ENCODE measurements at regions not wholly inside any gene's neighbourhood (a gene's known extent, or its start where the extent isn't known, plus 50 kb on each side); places are given as distances from the start of the nearest gene placed in this dataset.
"Not testable (repeated sequence)": the region's sequence is repeated elsewhere in the genome, so short reads cannot be mapped to it uniquely, and the experiment has no call there.

DNA sequence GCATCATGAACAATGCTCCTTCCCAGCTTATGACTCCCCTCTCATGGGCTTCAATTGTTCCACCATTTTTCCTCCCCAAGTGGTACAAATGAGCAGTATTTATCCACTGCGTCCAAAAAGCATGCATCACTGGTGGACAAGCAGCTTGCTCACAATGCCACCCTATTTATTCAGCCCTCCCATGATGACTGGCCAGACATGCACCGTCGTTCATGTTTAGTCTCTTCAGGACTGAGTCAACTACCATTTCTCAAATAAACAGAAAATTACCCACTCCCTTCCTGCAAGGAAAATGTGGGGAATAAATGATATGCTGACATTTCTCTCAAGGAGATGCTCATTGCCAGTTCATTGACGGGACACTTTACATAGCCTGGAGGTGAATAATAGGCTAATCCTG is 300.4 kb downstream of the C6orf118 start:
- DNase-seq (ENCODE audit: low spot score): no peak

DNA sequence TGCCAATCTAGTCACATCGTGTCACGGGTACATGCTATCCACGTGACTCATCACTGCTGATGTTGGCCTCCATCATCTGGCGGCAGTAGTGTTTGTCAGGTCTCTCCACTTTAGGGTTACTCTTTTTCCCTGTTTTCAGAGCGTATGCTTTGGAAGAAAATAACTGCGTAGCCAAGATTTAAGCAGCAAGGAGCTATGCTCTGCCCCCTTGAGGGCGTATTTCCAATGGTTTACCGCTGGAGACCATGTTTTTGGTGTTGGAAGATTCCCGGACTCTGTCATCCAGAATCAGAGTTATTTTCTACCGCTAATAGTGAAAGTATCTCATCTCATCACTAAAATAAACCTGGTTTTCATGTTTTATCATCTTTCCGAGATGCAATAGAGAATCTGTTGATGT is 306.5 kb downstream of the C6orf118 start:
- DNase-seq (ENCODE audit: low spot score): no peak

GRCh38 chr6:165002358-165002757 is 307.0 kb downstream of the C6orf118 start:
- DNase-seq (ENCODE audit: low spot score): no peak

DNA sequence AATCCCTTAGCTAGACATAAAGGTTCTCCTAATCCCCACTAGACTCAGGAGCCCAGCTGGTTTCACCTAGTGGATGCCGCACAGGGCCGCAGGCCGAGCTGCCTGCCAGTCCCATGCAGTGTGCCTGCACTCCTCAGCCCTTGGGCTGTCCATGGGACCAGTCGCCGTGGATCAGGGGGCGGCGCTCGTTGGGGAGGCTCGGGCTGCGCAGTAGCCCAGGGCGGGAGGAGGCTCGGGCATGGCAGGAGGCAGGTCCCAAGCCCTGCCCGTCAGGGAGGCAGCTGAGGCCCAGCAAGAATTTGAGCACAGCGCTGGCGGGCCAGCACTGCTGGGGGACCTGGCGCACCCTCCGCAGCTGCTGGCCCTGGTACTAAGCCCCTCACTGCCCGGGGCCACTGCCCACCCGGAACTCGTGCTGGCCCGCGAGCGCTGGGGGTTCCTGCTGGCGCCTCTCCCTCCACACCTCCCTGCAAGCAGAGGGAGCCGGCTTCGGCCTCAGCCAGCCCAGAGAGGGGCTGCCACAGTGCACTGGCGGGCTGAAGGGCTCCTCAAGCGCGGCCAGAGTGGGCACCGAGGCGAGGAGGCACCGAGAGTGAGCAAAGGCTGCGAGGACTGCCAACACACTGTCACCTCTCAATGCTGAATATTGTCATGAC is 307.8 kb downstream of the C6orf118 start:
- DNase-seq (ENCODE audit: low spot score): no peak

DNA sequence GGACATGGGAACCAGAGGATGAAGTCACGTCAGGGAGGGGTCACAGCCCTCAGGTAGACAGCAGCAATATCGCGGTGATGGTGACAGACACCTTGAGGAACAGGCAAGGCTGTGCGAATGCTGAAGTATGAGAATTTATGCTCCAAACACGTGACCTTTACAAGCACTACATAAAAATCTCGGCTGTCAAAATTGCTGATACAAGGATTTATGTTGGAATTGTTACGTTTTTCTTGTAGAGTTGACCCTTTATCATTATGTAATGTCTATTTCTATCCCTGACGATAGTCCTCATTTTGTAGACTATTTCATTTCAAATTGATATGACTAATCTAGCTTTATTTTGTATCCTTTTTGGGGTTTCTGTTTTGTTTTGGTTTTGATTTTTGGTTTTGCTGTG is 311.1 kb downstream of the C6orf118 start:
- DNase-seq (ENCODE audit: low spot score): no peak

DNA sequence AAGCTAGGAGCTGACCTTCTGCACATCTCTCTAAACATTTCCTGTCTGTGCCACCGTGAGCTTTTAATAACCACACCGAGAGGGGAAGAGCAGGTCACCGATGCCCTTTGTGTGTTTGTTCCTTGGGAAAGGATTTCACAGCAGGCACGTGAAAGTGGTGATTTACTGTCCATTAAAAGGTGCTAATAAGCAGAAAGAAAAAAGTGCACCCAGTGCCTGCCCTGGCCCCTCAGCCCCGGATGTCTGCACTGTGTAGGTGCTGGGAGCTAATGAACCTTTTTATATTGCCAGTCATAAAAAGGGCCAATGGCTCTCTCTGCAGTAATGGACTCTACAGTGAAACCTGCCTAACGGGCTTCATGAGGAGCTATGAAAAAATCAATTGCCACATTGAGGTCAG is 312.6 kb downstream of the C6orf118 start:
- DNase-seq (ENCODE audit: low spot score): no peak

- no peak for DNase-seq (ENCODE audit: low spot score)
Measured at GRCh38 chr6:164991573-164991972, 317.8 kb downstream of the C6orf118 start.

DNA sequence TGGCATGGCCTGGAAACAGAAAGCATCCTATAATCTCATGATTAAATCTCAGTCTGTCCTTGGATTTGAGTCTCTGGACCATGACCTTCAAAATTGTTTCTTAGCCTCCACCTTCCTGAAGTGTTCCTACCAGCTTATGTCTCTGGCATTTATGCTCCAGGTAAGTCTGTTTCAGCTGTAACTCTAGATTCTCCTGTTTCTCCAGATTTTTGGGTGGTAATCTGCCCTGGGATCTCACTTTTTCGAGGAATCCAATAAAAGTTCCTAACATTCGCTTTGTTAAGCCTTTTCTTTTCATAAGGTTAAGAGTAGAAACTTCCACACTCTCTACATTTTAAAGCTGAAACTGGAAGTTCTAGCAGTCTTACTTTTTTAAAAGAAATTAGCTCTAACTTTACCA is 318.5 kb downstream of the C6orf118 start:
- DNase-seq (ENCODE audit: low spot score): no peak

GRCh38 chr6:164982389-164982788 is 327.0 kb downstream of the C6orf118 start:
- DNase-seq (ENCODE audit: low spot score): no peak

GRCh38 chr6:164967102-164967501 is 342.3 kb downstream of the C6orf118 start:
- DNase-seq (ENCODE audit: low spot score): no peak

DNA sequence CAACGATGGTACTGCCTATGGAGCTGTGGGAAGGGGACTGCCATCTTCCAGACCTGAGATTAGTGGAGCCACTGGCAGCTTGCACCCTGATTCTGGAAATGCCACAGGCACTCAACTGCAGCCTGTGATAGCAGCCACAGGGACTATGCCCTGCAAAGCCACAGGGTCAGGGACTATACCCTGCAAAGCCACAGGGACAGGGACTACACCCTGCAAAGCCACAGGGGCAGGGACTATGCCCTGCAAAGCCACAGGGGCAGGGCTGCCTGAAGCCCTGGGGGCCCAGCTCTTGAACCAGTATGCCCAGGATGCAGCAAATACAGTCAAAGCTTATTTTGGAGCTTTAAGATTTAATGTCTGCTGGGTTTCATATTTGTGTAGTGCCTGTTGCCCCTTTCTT is 346.6 kb downstream of the C6orf118 start:
- DNase-seq (ENCODE audit: low spot score): no peak

- DNase-seq (ENCODE audit: low spot score): no peak
Measured at GRCh38 chr6:164947164-164947563, 362.2 kb downstream of the C6orf118 start.

DNA sequence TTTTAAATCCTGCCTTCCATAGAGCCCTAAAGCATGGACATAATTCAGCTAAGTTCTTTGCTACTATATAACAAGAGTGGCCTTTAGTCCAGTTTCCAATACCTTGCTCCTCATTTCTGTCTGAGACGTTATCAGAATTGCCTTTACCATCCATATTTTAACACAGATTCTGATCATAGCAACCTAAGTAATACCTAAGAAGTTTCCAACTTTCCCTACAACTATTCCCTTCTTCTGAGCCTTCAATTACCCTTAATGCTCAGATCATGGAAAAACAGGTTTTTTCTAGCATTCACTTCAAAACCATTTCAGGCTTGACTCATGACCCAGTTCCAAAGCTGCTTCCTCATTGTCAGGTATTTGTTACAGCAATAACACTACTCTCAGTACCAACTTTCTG is 367.1 kb downstream of the C6orf118 start:
- DNase-seq (ENCODE audit: low spot score): no peak

DNA sequence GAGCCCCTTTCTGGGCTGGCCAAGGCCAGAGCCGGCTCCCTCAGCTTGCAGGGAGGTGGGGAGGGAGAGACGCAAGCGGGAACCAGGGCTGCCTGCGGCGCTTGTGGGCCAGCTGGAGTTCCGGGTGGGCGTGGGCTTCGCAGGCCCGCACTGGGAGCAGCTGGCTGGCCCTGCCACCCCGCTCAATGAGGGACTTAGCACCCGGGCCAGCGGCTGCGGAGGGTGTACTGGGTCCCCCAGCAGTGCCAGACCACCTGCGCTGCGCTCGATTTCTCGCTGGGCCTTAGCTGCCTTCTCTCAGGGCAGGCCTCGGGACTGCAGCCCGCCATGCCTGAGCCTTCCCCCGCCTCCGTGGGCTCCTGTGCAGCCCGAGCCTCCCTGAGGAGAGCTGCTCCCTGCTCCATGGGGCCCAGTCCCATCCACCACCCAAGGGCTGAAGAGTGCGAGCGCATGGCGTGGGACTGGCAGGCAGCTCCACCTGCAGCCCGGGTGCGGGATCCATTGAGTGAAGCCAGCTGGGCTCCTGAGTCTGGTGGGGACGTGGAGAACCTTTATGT is 376.1 kb downstream of the C6orf118 start:
- not testable (repeated sequence) for DNase-seq (ENCODE audit: low spot score)

- no peak for DNase-seq (ENCODE audit: low spot score)
Measured at GRCh38 chr6:164929408-164929977, 379.9 kb downstream of the C6orf118 start.

DNA sequence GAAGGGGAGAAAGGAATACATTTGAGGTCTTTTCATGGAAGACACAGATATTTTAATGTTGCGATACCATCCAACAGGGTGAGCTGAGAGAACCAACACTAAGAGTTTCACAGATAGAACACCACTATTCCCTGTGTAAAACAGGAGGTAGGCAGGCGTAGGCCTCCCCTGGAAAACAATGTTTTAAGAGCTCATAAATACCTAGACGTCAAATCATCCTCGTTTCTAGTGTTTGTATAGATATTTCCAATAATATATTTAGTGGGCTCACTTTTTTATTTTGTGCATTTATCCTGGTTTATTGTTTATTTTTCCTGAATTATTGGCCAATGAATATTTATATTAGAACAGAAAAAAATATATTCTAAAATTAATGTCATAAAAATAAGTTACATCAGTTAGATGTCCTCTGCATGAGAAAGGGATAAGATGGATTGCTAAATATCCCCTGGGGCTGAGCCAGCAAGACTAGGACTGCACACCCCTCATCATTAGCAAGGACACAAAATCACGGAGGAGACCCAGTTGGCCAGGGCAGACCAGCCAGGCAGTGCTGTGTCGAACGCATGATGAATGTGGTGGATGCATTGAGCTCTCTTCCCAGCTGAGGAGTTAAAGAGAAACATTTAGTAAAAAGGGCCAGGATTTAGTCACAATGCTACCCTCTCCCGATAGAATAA is 380.5 kb downstream of the C6orf118 start:
- DNase-seq (ENCODE audit: low spot score): no peak

DNA sequence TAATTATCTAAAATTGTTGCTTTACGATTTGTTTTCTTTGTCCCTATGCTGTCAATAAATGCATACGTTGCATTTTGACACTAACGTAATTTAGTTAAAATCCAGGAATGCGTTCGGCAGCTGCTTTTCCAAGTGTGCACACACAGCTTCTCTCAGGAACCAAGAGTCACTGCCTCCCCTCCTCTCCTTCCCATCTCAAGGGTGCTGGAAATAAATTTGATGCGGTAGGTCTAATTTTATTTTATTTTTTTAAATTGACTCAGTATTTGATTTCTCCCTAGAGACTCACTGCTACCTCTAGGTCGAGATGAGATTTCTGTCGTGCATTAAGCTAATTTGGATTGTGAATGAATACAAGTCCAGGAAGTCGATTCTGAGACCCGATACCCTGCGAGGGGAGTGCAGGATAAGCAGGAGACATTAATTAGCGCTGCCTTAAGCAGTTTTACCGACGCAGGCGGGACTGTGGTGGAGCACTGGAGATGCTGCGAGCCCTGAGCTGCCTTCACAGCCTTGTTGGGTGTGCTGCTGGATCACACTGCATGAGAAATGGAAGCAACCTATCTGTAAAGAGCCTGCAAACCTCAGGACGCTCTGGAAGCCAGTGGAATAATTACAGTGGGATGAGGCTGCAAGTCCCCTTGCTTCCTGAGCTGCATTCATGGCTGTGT is 381.2 kb downstream of the C6orf118 start:
- DNase-seq (ENCODE audit: low spot score): no peak

DNA sequence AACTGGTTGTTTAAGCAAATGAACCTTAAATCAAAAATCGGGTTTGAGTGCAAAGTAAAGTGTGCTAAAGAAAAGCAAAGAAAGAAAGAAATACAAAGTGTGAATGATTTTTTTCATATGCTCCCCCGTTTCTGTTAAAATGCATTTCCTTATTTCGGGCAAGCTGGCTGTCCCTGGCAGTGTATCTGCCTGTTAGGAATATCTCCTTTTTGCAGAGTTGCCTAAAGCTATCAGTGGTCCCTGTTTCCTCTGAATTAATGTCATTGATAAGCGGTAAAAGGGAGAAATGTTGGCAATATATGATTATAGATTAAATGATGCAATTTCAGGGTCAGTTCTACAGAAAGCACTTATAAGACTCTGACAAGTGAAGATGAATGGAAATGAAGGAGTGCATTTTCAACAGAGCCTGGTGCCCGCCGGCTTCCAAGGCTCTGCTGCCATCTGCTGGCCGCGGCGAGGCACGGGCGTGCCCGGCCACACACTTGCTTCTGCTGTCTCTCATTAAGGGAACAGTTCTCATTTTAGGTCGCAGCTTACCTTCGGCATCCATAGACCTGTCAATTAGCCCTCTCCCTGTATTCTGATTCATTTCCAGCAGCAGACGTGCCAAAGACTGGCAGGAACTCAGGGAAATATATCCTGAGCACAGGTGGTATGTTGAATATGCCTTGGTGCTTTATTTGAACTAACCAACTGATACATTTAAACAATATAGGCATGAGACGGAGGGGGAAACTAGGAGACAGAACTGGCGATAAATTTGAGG is 381.9 kb downstream of the C6orf118 start:
- peak; percentile 67 for DNase-seq (ENCODE audit: low spot score)

DNA sequence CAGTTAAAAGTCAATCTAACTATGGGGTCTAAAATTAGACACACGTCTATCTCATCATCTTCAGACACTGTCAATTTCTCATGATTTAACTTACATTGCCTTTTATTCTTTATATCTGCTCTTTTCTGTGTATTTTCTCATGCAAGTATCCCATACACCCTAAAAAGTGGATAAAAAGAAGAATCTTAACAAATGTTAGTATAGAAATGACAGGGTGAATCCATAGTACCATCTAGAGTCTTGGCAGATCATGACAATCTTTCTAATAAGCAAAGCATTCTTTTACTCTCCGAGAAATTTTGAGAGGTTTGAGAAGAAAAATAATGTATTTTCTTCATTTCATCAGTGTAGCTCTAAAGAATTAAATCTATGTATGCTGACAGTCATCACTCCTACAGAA is 382.7 kb downstream of the C6orf118 start:
- no peak for DNase-seq (ENCODE audit: low spot score)

DNA sequence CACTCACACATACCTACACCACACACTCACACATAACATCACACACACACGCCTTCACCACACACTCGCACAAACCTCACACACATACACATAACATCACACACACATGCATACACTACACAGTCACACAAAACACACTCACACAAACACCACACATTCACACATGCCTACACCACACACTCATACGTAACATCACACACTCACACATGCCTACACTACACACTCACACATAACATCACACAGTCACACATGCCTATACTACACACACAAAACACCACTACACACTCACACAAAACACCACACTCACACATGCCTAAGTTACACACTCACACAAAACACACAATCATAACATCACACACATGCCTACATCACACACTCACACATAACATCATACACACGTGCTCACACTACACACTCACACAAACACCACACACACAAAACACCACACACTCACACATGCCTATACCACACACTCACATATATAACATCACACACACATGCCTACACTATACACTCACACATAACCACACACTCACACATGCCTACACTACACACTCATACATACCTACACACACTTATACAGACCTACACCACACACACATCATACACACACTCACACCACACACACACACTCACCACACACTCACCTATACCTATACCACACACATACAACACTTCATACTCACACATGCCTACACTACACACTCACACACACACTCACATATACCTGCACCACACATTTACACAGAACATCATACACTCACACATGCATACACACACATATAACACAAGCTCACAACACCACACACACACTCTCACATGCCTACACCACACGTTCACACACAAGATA is 383.5 kb downstream of the C6orf118 start:
- no peak for DNase-seq (ENCODE audit: low spot score)

GRCh38 chr6:164924674-164925073 is 384.7 kb downstream of the C6orf118 start:
- no peak for DNase-seq (ENCODE audit: low spot score)
